ENCODE measurements at regions not wholly inside any gene's neighbourhood (a gene's known extent, or its start where the extent isn't known, plus 50 kb on each side); places are given as distances from the start of the nearest gene placed in this dataset.

GRCh38 chr7:47185839-47186238 is 396.1 kb downstream of the TNS3 start:
- TF ChIP-seq, protein P1, sequence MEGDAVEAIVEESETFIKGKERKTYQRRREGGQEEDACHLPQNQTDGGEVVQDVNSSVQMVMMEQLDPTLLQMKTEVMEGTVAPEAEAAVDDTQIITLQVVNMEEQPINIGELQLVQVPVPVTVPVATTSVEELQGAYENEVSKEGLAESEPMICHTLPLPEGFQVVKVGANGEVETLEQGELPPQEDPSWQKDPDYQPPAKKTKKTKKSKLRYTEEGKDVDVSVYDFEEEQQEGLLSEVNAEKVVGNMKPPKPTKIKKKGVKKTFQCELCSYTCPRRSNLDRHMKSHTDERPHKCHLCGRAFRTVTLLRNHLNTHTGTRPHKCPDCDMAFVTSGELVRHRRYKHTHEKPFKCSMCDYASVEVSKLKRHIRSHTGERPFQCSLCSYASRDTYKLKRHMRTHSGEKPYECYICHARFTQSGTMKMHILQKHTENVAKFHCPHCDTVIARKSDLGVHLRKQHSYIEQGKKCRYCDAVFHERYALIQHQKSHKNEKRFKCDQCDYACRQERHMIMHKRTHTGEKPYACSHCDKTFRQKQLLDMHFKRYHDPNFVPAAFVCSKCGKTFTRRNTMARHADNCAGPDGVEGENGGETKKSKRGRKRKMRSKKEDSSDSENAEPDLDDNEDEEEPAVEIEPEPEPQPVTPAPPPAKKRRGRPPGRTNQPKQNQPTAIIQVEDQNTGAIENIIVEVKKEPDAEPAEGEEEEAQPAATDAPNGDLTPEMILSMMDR (IDR thresholded peaks at IDR 0.05), result no peak
- no peak for TF ChIP-seq EZH2 (IDR thresholded peaks at IDR 0.05; ENCODE audit: borderline replicate concordance, insufficient read depth, low read depth, low read length, poor library complexity, severe bottlenecking)
